ENCODE measurements at regions not wholly inside any gene's neighbourhood (a gene's known extent, or its start where the extent isn't known, plus 50 kb on each side); places are given as distances from the start of the nearest gene placed in this dataset.

GRCh38 chr1:29650476-29650875 lies 414.2 kb downstream of the PTPRU start (continued):
- no peak for TF ChIP-seq GTF2F1 (IDR thresholded peaks at IDR 0.05; ENCODE audit: low read length)

- Histone ChIP-seq H3K4me2 (ENCODE audit: low read depth, low read length) (no peak overlapping the region), H3K9me3 (ENCODE audit: low read length) (no peaks in the 10 kb centered on the region), H3K9ac (ENCODE audit: insufficient read depth, low read depth, low read length) (no peak overlapping the region), H3K27ac (ENCODE audit: extremely low read length, insufficient read depth, low read length) (no peak overlapping the region), H3K36me3 (replicated peaks in 1 of 2; ENCODE audit: control insufficient read depth in 1 of 2, insufficient read depth in 2 of 2, low read length in 2 of 2) (no peaks in the 10 kb centered on the region), H2AFZ (ENCODE audit: low read length) (no peak overlapping the region), H3K79me2 (ENCODE audit: insufficient read depth, low read length) (no peaks in the 10 kb centered on the region), H3K27me3 (ENCODE audit: control insufficient read depth in 1 of 2, insufficient read depth in 2 of 2, low read length in 2 of 2) (peaks cover 0 to 2% of the 10 kb centered on the region in 2 experiments; a peak in 1 of 5 replicates), H3K4me3 (replicated peaks in 1 of 3; ENCODE audit: insufficient read depth in 1 of 3, low read depth in 2 of 3, low read length in 3 of 3) (no peak overlapping the region), H3K4me1 (ENCODE audit: insufficient read depth, low read length) (no peaks in the 10 kb centered on the region), H4K20me1 (ENCODE audit: insufficient read depth, low read length) (no peaks in the 10 kb centered on the region; the same call in 1 of the 2 replicates)
- WGBS (ENCODE audit: low lambda C conversion rate) = 38% methylated on average over 6 of the region's 8 CpGs
- FAIRE-seq (no peak), DNase-seq (ENCODE audit: low spot score) (no peak), ATAC-seq (no peak)
- in situ Hi-C loops (cut with HindIII; ENCODE audit: extremely low pct_ligation_motif_present, low pct_unique_long_range_greater_than_20kb) (no loop called here), intact Hi-C loops (cut with micrococcal nuclease; ENCODE audit: unreplicated experiment) (no loop called here)
- ChIA-PET POLR2A (no interaction called here), CTCF (ENCODE audit: low intra/inter-chr PET ratio, low total read pairs) (no interaction called here)
- TF ChIP-seq CREB1 (IDR thresholded peaks at IDR 0.05) = no peak
- TF ChIP-seq CREB1 (CRISPR knock-in tag; IDR thresholded peaks at IDR 0.05) = no peak
- no peak for TF ChIP-seq HMG20B (CRISPR knock-in tag; conservative IDR thresholded peaks at IDR 0.05)
- TF ChIP-seq HOXA5 (CRISPR knock-in tag; IDR thresholded peaks at IDR 0.05) = no peak
- TF ChIP-seq ZBTB25 (CRISPR knock-in tag; IDR thresholded peaks at IDR 0.05) = no peak
- no peak for TF ChIP-seq ZSCAN30 (CRISPR knock-in tag; IDR thresholded peaks at IDR 0.05)
- no peak for TF ChIP-seq ZNF33B (CRISPR knock-in tag; IDR thresholded peaks at IDR 0.05)
- BruUV-seq (replicated peaks) = no TSS peak
Measured at GRCh38 chr1:29650041-29650400, 413.7 kb downstream of the PTPRU start.
